GM06990 (cell line): ENCODE measurements at regions not wholly inside any gene's neighbourhood (a gene's known extent, or its start where the extent isn't known, plus 50 kb on each side); places are given as distances from the start of the nearest gene placed in this dataset.

Source experiments
- DNase-seq: peaks from one replicate; pipeline ENCODE4 v3.0.0-alpha.2; 2011; ENCODE audit not compliant: insufficient read length; ENCODE audit errors: extremely low read depth
- H3K27me3 ChIP-seq: replicated peaks from 2 replicates; pipeline ENCODE4 v1.6.0; 2011; ENCODE audit warnings: low read length; ENCODE audit not compliant: control insufficient read depth, insufficient read depth
- H3K36me3 ChIP-seq: 2 replicates; pipeline ENCODE4 v1.5.1; 2011; ENCODE audit warnings: low read length; ENCODE audit not compliant: control insufficient read depth, insufficient read depth
- H3K4me3 ChIP-seq: replicated peaks from 2 replicates; pipeline ENCODE4 v1.5.1; 2011; ENCODE audit warnings: low read depth, mild to moderate bottlenecking, control low read depth, low read length
- TF ChIP-seq, protein P1 (sequence below): IDR thresholded peaks from 2 replicates; pipeline ENCODE4 v1.5.1; 2011; ENCODE audit warnings: low read length, control low read depth, mild to moderate bottlenecking, inconsistent platforms; ENCODE audit not compliant: insufficient read depth, poor library complexity, severe bottlenecking

DNA sequence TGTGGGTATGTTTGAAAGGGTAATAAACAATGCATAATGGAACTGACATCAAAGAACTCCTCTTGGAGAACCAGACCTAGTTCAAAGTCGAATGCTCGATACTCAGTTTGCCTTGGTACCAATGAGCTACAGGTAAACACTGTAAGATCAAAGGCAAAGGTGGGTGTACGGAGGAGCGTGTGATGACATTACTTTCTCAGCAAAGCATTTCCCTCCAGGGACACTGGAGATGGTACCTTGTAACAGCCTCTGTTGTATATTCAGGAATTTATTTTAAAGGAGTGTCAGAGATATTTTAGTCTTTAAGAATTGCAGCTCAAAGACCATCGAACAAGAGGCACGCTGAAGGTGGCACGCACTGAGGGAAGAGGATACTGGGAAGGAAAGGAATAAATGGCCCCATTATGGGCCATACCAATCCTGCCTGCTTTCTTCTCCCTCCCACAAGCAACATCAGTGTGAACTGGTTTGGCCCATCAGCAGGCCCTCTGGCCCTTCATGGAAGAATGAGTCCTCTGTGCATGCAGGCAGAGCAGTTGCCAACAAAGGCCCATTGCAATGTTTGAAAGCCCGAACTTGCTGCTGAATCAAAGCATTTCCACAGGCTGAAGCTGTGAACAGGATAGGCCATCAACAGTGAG is 410.2 kb downstream of the ACTL7B start:
- Histone ChIP-seq H3K27me3 (no peaks in the 10 kb centered on the region; the same call in 1 of the 2 replicates), H3K4me3 (no peak overlapping the region), H3K36me3 (no peaks in the 10 kb centered on the region)
- TF ChIP-seq, protein P1, sequence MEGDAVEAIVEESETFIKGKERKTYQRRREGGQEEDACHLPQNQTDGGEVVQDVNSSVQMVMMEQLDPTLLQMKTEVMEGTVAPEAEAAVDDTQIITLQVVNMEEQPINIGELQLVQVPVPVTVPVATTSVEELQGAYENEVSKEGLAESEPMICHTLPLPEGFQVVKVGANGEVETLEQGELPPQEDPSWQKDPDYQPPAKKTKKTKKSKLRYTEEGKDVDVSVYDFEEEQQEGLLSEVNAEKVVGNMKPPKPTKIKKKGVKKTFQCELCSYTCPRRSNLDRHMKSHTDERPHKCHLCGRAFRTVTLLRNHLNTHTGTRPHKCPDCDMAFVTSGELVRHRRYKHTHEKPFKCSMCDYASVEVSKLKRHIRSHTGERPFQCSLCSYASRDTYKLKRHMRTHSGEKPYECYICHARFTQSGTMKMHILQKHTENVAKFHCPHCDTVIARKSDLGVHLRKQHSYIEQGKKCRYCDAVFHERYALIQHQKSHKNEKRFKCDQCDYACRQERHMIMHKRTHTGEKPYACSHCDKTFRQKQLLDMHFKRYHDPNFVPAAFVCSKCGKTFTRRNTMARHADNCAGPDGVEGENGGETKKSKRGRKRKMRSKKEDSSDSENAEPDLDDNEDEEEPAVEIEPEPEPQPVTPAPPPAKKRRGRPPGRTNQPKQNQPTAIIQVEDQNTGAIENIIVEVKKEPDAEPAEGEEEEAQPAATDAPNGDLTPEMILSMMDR: no peak
- DNase-seq: no peak

DNA sequence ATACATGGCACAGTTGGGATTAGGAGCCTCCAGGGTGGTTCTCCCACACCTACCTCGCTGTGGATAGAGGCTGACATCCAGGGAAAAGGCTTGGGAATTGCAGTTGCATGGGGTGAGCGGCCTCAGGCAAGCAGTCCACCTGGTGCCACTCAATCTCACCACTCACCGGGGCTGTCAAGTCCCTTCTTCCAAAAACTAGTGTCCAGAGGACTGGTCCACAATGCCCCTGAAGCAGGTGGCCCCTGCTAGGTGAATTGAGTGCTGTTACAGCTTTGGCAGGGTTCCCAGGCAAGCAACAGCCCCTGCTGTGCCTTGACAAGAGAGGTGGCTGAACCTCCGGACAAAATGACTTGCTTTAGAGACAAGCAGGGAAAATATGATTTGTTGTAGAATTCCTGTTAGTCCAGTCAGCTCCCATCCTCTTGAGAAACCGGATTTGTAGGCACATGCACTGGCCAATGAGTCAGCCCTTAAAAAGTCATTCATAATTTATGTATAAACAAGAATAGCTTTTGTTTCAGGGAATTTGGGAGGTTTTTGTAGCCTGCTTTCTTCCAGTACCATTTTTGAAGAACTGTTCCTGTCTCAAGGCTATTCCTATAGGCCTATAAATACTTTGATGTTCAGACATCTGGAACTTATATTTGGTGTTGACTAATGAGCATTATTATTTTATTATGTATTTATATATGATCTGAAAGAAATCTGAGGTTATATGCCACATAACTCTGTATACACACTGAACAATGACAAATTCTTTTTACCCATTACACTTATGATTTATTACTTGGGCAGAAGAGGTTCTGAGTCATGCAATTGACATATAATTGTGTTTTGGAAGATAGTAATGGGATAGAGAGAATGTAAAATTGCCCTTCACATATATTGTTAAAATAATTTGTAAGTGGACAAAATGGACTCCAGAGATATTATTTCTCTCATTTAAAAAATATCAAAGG is 411.1 kb downstream of the ACTL7B start:
- Histone ChIP-seq H3K4me3 (no peak overlapping the region), H3K27me3 (no peaks in the 10 kb centered on the region; the same call in 1 of the 2 replicates), H3K36me3 (no peaks in the 10 kb centered on the region)
- DNase-seq: no peak
- TF ChIP-seq, protein P1: no peak

DNA sequence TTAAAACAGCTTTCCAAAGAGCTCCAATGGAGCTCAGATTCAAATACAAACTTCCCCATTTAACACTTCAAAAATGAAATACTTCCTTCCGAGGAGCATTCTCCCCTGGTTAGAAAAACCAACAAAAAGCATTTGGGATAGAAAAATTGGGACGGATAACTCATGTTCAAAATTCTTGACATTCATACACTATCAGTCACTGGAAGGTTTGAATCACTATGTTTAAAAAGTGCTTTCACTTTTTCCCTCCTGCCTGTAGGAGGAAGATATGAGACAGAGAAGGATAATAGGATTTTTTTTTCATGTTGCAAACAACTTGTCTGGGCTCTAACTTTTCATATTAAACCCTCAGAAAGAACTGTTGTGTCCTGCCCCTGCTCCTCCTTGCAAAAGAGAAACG is 412.0 kb downstream of the ACTL7B start:
- DNase-seq: no peak
- no peak overlapping the region for H3K4me3 ChIP-seq
- TF ChIP-seq, protein P1: no peak
- H3K27me3 ChIP-seq: no peaks in the 10 kb centered on the region; the same call in 1 of the 2 replicates
- H3K36me3 ChIP-seq: no peaks in the 10 kb centered on the region

DNA sequence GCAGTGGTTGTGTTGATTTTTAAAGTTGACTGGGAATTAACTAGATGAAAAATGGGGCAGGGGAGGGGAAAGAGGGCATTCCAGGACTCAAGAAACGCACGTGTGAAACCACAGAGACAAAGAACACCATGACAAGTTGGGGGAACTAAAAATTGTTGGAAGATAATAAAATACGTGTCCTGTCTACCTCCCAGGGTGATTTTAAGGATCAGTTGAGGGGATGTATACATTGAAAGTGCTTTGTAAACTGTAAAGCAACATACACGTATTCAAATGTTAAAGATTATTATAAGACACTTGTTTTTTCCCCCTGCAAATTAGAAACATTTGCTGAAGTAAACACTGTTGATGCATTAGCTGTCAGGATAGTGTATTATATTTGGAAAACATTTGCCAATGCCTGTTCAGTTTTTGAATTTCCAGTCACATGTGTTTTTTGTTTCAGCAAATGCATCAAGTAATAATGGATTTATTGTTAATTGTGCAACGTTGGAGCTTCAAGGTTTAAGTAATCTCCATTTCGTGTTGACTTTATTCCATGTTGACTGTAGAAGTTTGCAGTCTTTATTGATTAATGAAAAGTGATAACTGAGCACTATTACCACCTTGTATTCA is 412.7 kb downstream of the ACTL7B start:
- no peaks in the 10 kb centered on the region; the same call in 1 of the 2 replicates for H3K27me3 ChIP-seq
- DNase-seq: no peak
- H3K36me3 ChIP-seq: no peaks in the 10 kb centered on the region
- TF ChIP-seq, protein P1: no peak
- no peak overlapping the region for H3K4me3 ChIP-seq

DNA sequence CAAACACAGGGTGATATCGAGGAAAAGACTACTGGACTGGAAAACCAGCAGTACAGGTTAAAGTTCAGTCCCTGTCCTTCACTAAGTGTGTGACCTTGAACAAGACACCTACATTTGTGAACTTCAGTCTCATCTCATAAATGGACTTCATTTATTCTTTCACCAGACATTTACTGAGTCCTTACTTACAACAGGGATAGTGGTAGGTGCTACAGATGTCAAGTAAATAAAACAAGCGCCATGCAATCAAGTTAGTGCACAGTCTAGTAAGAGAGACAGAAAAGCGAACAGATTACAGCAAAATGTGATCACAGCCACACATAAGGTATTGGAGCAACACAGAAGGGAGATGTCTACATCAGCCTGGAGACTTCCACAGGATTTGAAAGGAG is 413.2 kb downstream of the ACTL7B start:
- H3K27me3 ChIP-seq: no peaks in the 10 kb centered on the region; the same call in 1 of the 2 replicates
- no peaks in the 10 kb centered on the region for H3K36me3 ChIP-seq
- DNase-seq: no peak
- H3K4me3 ChIP-seq: no peak overlapping the region
- TF ChIP-seq, protein P1: no peak
